KMS-11 (cell line): ENCODE measurements at regions not wholly inside any gene's neighbourhood (a gene's known extent, or its start where the extent isn't known, plus 50 kb on each side); places are given as distances from the start of the nearest gene placed in this dataset.
A peak's percentile ranks its signal among the peaks of the same experiment; 100 is the strongest.

ENCODE experiments used
- H2AFZ ChIP-seq: fragments of 200-600 bp; sonication (generic); 2 replicates; pipeline ENCODE4 v1.6.1; 2016; ENCODE audit warnings: antibody characterized with exemption, mixed run types, low read depth
- H3K27ac ChIP-seq: fragments of 200-600 bp; sonication (generic); 2 replicates; pipeline ENCODE4 v1.6.1; 2016; ENCODE audit warnings: mild to moderate bottlenecking, mixed run types
- H3K27me3 ChIP-seq: fragments of 200-600 bp; sonication (generic); 2 replicates; pipeline ENCODE4 v1.6.1; 2017; ENCODE audit warnings: mild to moderate bottlenecking, low read depth, mixed run types, moderate library complexity; ENCODE audit not compliant: insufficient read depth
- H3K36me3 ChIP-seq: fragments of 200-600 bp; sonication (generic); 2 replicates; pipeline ENCODE4 v1.6.1; 2017; ENCODE audit warnings: mild to moderate bottlenecking, mixed run types; ENCODE audit not compliant: insufficient read depth
- H3K4me1 ChIP-seq: fragments of 200-600 bp; sonication (generic); 2 replicates; pipeline ENCODE4 v1.6.1; 2016; ENCODE audit warnings: mild to moderate bottlenecking, low read depth, mixed run types; ENCODE audit not compliant: poor library complexity, severe bottlenecking
- H3K4me2 ChIP-seq: fragments of 200-600 bp; sonication (generic); 2 replicates; pipeline ENCODE4 v1.7.0; 2016; ENCODE audit warnings: mild to moderate bottlenecking, mixed run types
- H3K4me3 ChIP-seq: fragments of 200-600 bp; sonication (generic); IDR thresholded peaks from 2 replicates; pipeline ENCODE4 v1.6.1; 2017; ENCODE audit warnings: low read depth, low read length, mixed read lengths; ENCODE audit not compliant: insufficient read depth
- H3K79me2 ChIP-seq: fragments of 200-600 bp; sonication (generic); 2 replicates; pipeline ENCODE4 v1.6.1; 2016; ENCODE audit warnings: low read depth, mixed run types; ENCODE audit not compliant: insufficient read depth
- H3K9ac ChIP-seq: fragments of 200-600 bp; sonication (generic); 2 replicates; pipeline ENCODE4 v1.6.1; 2016; ENCODE audit warnings: mild to moderate bottlenecking, mixed run types
- H4K20me1 ChIP-seq: fragments of 200-600 bp; sonication (generic); 2 replicates; pipeline ENCODE4 v1.6.1; 2016; ENCODE audit warnings: mild to moderate bottlenecking, mixed run types; ENCODE audit not compliant: insufficient read depth
- CTCF ChIP-seq: fragments of 200-600 bp; sonication (generic); conservative IDR thresholded peaks from 2 replicates; pipeline ENCODE4 v1.6.1; 2017; ENCODE audit warnings: low read depth, mild to moderate bottlenecking, antibody characterized with exemption, low read length, moderate library complexity, mixed read lengths

GRCh38 chr3:28149960-28150359 is 91.5 kb upstream of the CMC1 start:
- no peak for TF ChIP-seq CTCF
- H3K4me1 ChIP-seq, result peaks cover 10% of the 10 kb centered on the region
- no peaks in the 10 kb centered on the region for H3K27me3 ChIP-seq
- no peaks in the 10 kb centered on the region for H4K20me1 ChIP-seq
- H3K27ac ChIP-seq, result no peak overlapping the region
- no peak overlapping the region for H3K9ac ChIP-seq
- H2AFZ ChIP-seq, result no peak overlapping the region
- H3K36me3 ChIP-seq, result no peaks in the 10 kb centered on the region
- no peak overlapping the region for H3K4me3 ChIP-seq
- H3K4me2 ChIP-seq, result no peak overlapping the region
- H3K79me2 ChIP-seq, result no peaks in the 10 kb centered on the region

- Histone ChIP-seq H3K36me3 (no peaks in the 10 kb centered on the region), H3K27me3 (no peaks in the 10 kb centered on the region), H3K4me2 (no peak overlapping the region), H2AFZ (no peak overlapping the region), H3K27ac (no peak overlapping the region), H3K4me1 (peaks cover 10% of the 10 kb centered on the region), H3K9ac (no peak overlapping the region), H4K20me1 (no peaks in the 10 kb centered on the region), H3K79me2 (no peaks in the 10 kb centered on the region), H3K4me3 (no peak overlapping the region)
- no peak for TF ChIP-seq CTCF
These were observed 90.8 kb upstream of the CMC1 start for GRCh38 chr3:28150465-28151206.

- H3K27ac ChIP-seq, result no peak overlapping the region
- no peaks in the 10 kb centered on the region for H3K27me3 ChIP-seq
- no peak overlapping the region for H3K4me3 ChIP-seq
- H3K4me1 ChIP-seq, result peaks cover 10% of the 10 kb centered on the region
- no peaks in the 10 kb centered on the region for H4K20me1 ChIP-seq
- no peak overlapping the region for H2AFZ ChIP-seq
- no peak overlapping the region for H3K4me2 ChIP-seq
- H3K36me3 ChIP-seq, result no peaks in the 10 kb centered on the region
- TF ChIP-seq CTCF, result no peak
- H3K79me2 ChIP-seq, result no peaks in the 10 kb centered on the region
- no peak overlapping the region for H3K9ac ChIP-seq
These were observed 90.2 kb upstream of the CMC1 start for GRCh38 chr3:28151207-28151550.

- H3K4me1 ChIP-seq, result peaks cover 10% of the 10 kb centered on the region
- no peaks in the 10 kb centered on the region for H4K20me1 ChIP-seq
- H3K79me2 ChIP-seq, result no peaks in the 10 kb centered on the region
- no peak overlapping the region for H3K9ac ChIP-seq
- TF ChIP-seq CTCF, result no peak
- no peaks in the 10 kb centered on the region for H3K27me3 ChIP-seq
- no peak overlapping the region for H3K4me3 ChIP-seq
- no peak overlapping the region for H3K27ac ChIP-seq
- H2AFZ ChIP-seq, result no peak overlapping the region; the same call in 1 of the 2 replicates
- H3K36me3 ChIP-seq, result no peaks in the 10 kb centered on the region
- H3K4me2 ChIP-seq, result peak overlapping the region; percentile 23
These were observed 89.7 kb upstream of the CMC1 start for GRCh38 chr3:28151608-28152228.
